ENCODE measurements at regions not wholly inside any gene's neighbourhood (a gene's known extent, or its start where the extent isn't known, plus 50 kb on each side); places are given as distances from the start of the nearest gene placed in this dataset.
"Not testable (repeated sequence)": the region's sequence is repeated elsewhere in the genome, so short reads cannot be mapped to it uniquely, and the experiment has no call there.

GRCh38 chr5:40346901-40347300, 332.8 kb upstream of the PTGER4 start:
- no peak for DNase-seq

GRCh38 chr5:40338434-40338833, 341.3 kb upstream of the PTGER4 start:
- not testable (repeated sequence) for DNase-seq

GRCh38 chr5:40334242-40334635, 345.5 kb upstream of the PTGER4 start:
- DNase-seq: no peak

GRCh38 chr5:40333459-40334241, 346.1 kb upstream of the PTGER4 start:
- DNase-seq: peak; percentile 34

DNA sequence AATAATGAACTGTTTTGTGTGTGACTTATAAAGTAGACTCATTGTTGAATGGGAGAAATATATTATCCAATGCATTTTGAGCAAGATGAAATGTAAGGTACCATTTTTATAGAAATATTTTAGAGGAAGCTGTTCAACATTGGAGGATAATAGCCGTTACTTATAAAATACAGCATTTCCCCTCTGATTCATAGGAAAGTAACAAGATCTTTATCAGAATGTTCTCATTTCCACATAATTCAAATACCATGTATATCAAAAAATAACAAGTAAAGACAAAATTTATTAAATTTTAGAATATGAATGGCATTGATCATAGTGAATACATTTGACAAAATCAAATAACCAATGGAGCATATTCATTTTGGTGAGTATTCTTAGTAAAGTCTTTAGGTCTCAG, 346.7 kb upstream of the PTGER4 start:
- no peak for DNase-seq

DNA sequence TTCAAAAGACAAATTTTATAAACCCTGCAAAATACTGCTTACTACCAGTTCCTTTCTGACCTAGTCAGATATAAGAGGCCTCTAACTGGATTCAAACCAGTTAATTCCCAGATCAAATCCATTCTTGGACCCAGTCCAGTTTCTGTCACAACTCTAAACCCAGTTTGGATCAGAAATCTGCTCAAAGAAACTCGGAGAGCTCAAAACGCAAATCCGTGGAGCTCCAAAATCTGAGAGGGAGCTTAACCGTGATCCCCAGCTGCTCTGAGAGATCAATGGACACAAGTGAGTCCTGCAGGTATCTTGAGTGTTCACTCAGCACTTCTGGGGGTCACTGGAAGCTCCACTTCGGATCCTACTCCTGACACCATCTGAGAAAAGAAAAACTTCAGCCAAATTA, 348.1 kb upstream of the PTGER4 start:
- no peak for DNase-seq

DNA sequence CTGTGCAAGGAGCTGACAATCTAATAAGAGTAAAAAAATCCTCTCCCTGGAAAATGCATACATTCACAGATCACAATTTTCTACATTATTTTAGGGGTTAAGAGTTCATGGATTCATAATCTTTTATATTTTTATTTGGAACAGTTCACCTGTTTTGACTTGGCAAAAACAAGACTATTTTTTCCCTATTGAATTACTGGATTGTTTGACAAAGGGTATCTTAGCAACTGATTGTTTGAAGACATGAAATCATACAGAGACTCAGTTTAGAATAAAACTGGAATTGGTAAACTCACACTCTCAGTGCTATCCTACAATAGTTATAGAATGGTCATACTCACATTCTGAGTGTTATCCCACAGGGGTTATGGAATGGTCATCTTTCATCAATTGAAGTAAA, 358.2 kb upstream of the PTGER4 start:
- no peak for DNase-seq

DNA sequence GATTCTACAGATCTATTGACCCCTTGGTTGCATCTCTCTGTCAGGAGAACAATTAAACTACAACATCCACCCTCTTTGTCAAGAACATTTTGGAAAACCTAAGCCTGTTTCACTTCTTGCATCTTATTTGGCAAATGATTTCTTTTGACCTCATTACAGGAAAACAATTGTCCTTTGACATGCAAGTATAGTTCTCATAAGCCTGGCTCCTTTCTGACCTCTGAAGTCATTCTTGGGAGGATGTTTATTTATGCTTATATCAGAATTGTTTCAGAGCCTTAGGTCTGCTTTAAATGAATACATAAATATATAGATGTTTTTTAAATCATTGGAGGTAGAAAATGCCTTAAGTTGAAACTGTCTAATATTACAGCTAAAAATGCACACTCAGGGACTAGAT, 361.3 kb upstream of the PTGER4 start:
- no peak for DNase-seq

DNA sequence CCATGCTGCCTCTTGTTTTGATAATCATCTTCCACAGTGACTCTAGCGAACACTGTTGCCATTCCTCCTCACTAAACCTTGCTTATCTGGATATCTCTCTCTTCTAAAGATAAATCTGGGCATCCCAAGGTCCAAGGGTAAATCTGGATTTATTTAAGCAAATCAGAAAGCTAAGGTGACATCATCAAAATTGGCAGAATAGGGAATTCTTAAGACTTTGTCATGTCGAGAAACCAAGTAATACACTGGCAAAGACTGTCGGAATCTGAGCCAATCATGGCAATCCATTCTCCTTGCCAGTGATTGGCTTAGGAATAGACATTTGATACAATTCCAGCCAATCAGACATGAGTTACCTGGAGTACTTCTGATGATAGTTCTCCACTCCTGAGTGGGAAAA, 362.7 kb upstream of the PTGER4 start:
- DNase-seq: no peak

DNA sequence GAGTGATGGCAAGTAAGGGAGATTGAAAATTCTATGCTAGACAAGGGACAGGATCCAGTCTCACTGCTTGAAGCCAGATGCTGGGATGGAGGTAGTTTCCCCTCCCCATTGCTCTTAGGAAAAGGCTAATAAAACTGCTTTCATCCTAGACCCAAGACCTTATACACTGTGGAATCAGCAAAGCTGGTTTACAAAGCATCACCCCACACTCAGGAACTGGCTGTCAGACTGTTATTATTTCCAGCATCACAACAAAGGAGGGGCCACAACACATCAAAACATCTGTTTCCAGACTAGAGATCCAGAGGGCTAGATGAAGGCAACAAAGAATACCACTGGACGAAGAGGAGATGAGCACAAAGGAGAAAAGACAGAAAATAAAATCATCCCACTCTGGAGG, 364.6 kb upstream of the PTGER4 start:
- DNase-seq: no peak

DNA sequence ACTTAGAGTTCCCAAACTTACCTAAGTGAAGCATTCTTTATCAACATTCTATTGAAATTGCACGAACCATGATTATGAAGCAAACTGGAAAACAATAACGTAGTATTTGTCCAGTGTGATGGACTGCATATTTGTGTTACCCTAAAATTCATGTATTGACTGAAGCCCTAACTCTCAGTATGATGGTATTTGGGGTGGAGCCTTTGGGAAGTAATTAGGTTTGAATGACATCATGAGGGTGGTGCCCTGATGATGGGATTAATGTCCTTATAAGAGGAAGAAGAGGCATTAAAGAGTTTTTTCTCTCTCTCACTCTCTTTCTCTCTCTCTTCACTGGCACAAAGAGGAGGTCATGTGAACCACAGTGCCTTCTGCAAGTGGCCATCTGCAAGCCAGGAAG, 365.4 kb upstream of the PTGER4 start:
- no peak for DNase-seq

GRCh38 chr5:40312205-40312604, 367.5 kb upstream of the PTGER4 start:
- no peak for DNase-seq

- DNase-seq: no peak
Observed at GRCh38 chr5:40309851-40310250, 369.9 kb upstream of the PTGER4 start.

DNA sequence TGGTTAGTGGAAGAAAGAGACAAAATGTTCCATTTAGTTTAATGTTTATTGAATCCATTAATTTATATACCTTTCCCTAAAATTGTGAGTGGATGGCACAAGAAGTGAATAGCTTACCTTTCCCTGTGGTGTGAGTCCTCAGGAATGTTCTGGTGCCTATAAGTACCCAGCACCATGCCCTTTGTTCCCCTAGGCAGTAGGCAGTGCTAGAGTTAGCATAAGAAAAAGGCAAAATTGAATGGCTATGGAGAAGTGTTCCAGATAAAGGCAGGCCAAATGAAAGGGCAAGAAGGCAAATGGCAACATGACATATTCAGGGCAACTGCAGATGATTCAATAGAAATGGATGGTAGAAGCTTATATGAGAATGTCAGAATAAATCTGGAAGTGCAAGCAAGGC, 370.8 kb upstream of the PTGER4 start:
- DNase-seq: no peak

GRCh38 chr5:40307920-40308319, 371.8 kb upstream of the PTGER4 start:
- no peak for DNase-seq

DNA sequence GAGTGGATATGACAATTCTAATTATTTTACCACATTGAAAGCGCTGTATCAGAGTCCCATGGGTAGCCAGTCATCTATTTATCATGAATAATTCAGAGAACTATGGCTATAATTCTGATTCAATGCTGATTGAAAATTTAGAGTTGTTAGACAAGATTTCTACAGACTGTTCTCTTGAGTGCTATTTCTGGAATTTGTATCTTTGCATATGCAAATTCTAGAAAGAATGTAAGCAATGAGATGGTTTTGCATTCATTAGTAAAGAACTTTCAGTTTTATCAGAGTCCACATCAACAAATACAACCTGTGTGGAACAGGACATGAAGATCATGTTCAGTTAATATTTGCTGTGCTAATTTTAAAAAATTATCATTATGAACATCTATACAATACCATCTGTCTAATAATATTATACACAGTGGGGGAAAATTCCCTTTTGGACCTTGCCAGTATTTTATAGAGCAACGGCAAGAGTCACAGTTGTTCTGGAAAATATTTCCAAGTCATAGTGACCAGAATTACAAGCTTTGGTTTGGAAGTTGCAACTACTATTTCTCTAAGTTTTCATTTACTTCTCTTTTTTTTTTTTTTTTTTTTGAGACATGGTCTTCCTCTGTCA, 372.7 kb upstream of the PTGER4 start:
- no peak for DNase-seq

GRCh38 chr5:40292006-40292405, 387.7 kb upstream of the PTGER4 start:
- DNase-seq: no peak

- no peak for DNase-seq
Observed at GRCh38 chr5:40291338-40291737, 388.4 kb upstream of the PTGER4 start.

- DNase-seq: no peak
Observed at GRCh38 chr5:40288800-40289485, 390.8 kb upstream of the PTGER4 start.

- no peak for DNase-seq
Observed at GRCh38 chr5:40284863-40285262, 394.9 kb upstream of the PTGER4 start.

DNA sequence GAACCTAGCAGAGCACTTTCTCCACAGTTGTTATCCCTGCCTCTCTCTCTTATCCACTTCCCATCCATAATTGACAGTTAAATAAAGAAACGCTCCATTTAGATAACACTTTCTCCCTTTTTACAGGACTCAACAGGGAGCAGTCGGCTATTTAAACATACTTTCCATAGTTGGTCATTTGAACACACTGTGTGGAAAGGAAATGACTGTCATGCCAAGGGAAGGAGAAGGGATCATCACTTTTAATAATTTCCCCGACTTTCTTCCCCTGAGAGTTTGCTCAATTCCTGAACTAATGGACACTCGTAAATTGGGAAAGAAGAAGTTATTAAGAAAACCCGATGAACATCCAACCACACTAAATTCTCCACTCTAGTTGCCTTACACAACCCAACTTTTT, 400.8 kb upstream of the PTGER4 start:
- DNase-seq: no peak

- DNase-seq: peak; percentile 52
Observed at GRCh38 chr5:40277161-40277906, 402.4 kb upstream of the PTGER4 start.

DNA sequence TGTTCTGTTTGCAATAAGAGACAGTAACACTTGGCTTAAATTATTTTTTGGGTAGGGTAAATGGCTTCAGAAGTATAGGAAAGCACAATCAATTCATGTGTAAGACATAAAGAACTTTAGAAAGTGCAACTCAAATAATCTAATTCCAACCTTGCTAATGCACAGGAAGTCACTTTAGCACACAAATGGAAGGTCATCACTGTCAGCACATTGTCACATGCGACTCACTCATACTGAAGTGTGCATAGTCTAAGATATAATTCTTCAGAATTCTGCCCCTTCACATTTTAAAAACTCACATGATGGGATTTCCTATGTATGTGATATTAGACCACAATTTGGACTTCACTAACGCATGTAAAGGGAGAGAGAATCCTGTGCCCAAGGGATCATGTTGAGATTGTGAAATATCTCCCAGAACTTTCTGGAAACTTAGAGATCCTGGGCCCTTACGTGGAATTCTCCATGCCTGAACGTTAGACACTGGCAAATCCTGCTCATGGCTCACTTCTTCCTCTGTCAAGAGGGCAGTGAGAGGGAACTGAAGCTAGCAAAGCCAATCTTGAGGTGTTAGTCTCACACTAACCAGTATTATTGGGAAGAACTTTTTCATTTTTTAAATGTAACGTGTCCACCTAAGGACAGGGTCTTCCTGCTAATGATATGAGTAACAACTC, 403.2 kb upstream of the PTGER4 start:
- DNase-seq: no peak
